IPS-20b (cell line): ENCODE measurements at regions not wholly inside any gene's neighbourhood (a gene's known extent, or its start where the extent isn't known, plus 50 kb on each side); places are given as distances from the start of the nearest gene placed in this dataset.
A peak's percentile ranks its signal among the peaks of the same experiment; 100 is the strongest.
"Not testable (repeated sequence)": the region's sequence is repeated elsewhere in the genome, so short reads cannot be mapped to it uniquely, and the experiment has no call there.

Experiments used
- H3K27ac ChIP-seq: one replicate; pipeline ENCODE4 v1.5.1; 2013; ENCODE audit warnings: low read length
- H3K27me3 ChIP-seq: 2 replicates; pipeline ENCODE4 v1.6.1; 2013; ENCODE audit warnings: mild to moderate bottlenecking, low read length, inconsistent platforms; ENCODE audit not compliant: insufficient read depth
- H3K36me3 ChIP-seq: 2 replicates; pipeline ENCODE4 v1.6.1; 2013; ENCODE audit warnings: low read depth, mild to moderate bottlenecking, inconsistent platforms, low read length, moderate library complexity; ENCODE audit not compliant: insufficient read depth
- H3K4me1 ChIP-seq: 2 replicates; pipeline ENCODE4 v1.6.1; 2013; ENCODE audit warnings: mild to moderate bottlenecking, control low read depth, inconsistent platforms, low read length, moderate library complexity; ENCODE audit not compliant: insufficient read depth
- H3K4me3 ChIP-seq: 2 replicates; pipeline ENCODE4 v1.5.1; 2013; ENCODE audit warnings: mild to moderate bottlenecking, low read length, inconsistent platforms
- H3K9ac ChIP-seq: 2 replicates; pipeline ENCODE4 v1.6.1; 2013; ENCODE audit warnings: low read depth, mild to moderate bottlenecking, inconsistent platforms, low read length, moderate library complexity
- H3K9me3 ChIP-seq: 2 replicates; pipeline ENCODE4 v1.6.1; 2013; ENCODE audit warnings: mild to moderate bottlenecking, low read depth, low read length, inconsistent platforms; ENCODE audit not compliant: insufficient read depth

GRCh38 chr7:150035769-150036168, 162.0 kb downstream of the ATP6V0E2 start:
- H3K9ac ChIP-seq, H3K4me1 ChIP-seq, H3K4me3 ChIP-seq, H3K27ac ChIP-seq, H3K36me3 ChIP-seq, H3K27me3 ChIP-seq, H3K9me3 ChIP-seq: not testable (repeated sequence)

- H3K4me3 ChIP-seq, H3K9me3 ChIP-seq, H3K9ac ChIP-seq, H3K27me3 ChIP-seq, H3K36me3 ChIP-seq, H3K27ac ChIP-seq, H3K4me1 ChIP-seq: not testable (repeated sequence)
Measured at GRCh38 chr7:150039061-150039460, 165.3 kb downstream of the ATP6V0E2 start.

- H3K9ac ChIP-seq, H3K4me3 ChIP-seq, H3K4me1 ChIP-seq, H3K9me3 ChIP-seq, H3K36me3 ChIP-seq, H3K27ac ChIP-seq: not testable (repeated sequence)
- H3K27me3 ChIP-seq: peaks cover 25% of the 10 kb centered on the region
Measured at GRCh38 chr7:150042281-150042680, 168.5 kb downstream of the ATP6V0E2 start.

- H3K9me3 ChIP-seq, H3K9ac ChIP-seq, H3K27ac ChIP-seq, H3K4me1 ChIP-seq, H3K36me3 ChIP-seq, H3K4me3 ChIP-seq: not testable (repeated sequence)
- peaks cover 39% of the 10 kb centered on the region for H3K27me3 ChIP-seq
Measured at GRCh38 chr7:150044771-150045170, 171.0 kb downstream of the ATP6V0E2 start.

- H3K9ac ChIP-seq, H3K9me3 ChIP-seq, H3K4me1 ChIP-seq, H3K4me3 ChIP-seq, H3K36me3 ChIP-seq, H3K27ac ChIP-seq: not testable (repeated sequence)
- peaks cover 46% of the 10 kb centered on the region for H3K27me3 ChIP-seq
Measured at GRCh38 chr7:150045596-150045995, 171.8 kb downstream of the ATP6V0E2 start.

GRCh38 chr7:150046290-150047194, 172.8 kb downstream of the ATP6V0E2 start:
- Histone ChIP-seq H3K4me3 (peak overlapping the region; percentile 43; the same call in 1 of the 2 replicates), H3K27me3 (peaks cover 46% of the 10 kb centered on the region)
- H3K36me3 ChIP-seq, H3K4me1 ChIP-seq, H3K27ac ChIP-seq, H3K9ac ChIP-seq, H3K9me3 ChIP-seq: not testable (repeated sequence)

GRCh38 chr7:150047329-150047728, 173.6 kb downstream of the ATP6V0E2 start:
- H3K9ac ChIP-seq, H3K9me3 ChIP-seq, H3K36me3 ChIP-seq, H3K4me1 ChIP-seq, H3K27ac ChIP-seq: not testable (repeated sequence)
- Histone ChIP-seq H3K27me3 (peaks cover 46% of the 10 kb centered on the region), H3K4me3 (peak overlapping the region; percentile 43; the same call in 1 of the 2 replicates)

- not testable (repeated sequence) for H3K9ac ChIP-seq, H3K27ac ChIP-seq, H3K36me3 ChIP-seq, H3K4me1 ChIP-seq, H3K9me3 ChIP-seq
- peaks cover 46% of the 10 kb centered on the region for H3K27me3 ChIP-seq
- H3K4me3 ChIP-seq: peak overlapping the region; percentile 57; the same call in 1 of the 2 replicates
Measured at GRCh38 chr7:150047772-150048171, 174.0 kb downstream of the ATP6V0E2 start.

GRCh38 chr7:150048244-150049011, 174.7 kb downstream of the ATP6V0E2 start:
- not testable (repeated sequence) for H3K36me3 ChIP-seq, H3K9ac ChIP-seq, H3K4me1 ChIP-seq, H3K9me3 ChIP-seq, H3K27ac ChIP-seq
- H3K4me3 ChIP-seq: peak overlapping the region; percentile 58; the same call in 1 of the 2 replicates
- H3K27me3 ChIP-seq: peaks cover 46% of the 10 kb centered on the region

- not testable (repeated sequence) for H3K27ac ChIP-seq, H3K36me3 ChIP-seq, H3K4me1 ChIP-seq, H3K9me3 ChIP-seq, H3K9ac ChIP-seq
- Histone ChIP-seq H3K4me3 (peak overlapping the region; percentile 63; the same call in 1 of the 2 replicates), H3K27me3 (peaks cover 46% of the 10 kb centered on the region)
Measured at GRCh38 chr7:150049012-150049655, 175.4 kb downstream of the ATP6V0E2 start.

- peaks cover 14% of the 10 kb centered on the region for H3K27me3 ChIP-seq
- H3K9ac ChIP-seq, H3K4me1 ChIP-seq, H3K36me3 ChIP-seq, H3K4me3 ChIP-seq, H3K9me3 ChIP-seq, H3K27ac ChIP-seq: not testable (repeated sequence)
Measured at GRCh38 chr7:150053396-150053795, 179.6 kb downstream of the ATP6V0E2 start.
